GM20431 (cell line): ENCODE measurements at regions not wholly inside any gene's neighbourhood (a gene's known extent, or its start where the extent isn't known, plus 50 kb on each side); places are given as distances from the start of the nearest gene placed in this dataset.
"Not testable (repeated sequence)": the region's sequence is repeated elsewhere in the genome, so short reads cannot be mapped to it uniquely, and the experiment has no call there.

Source experiments
- in situ Hi-C: fragments of 300-500 bp; cut with MseI, MboI; formaldehyde crosslinking; loops from one replicate; pipeline ENCODE4 v1.15.0; 2020; ENCODE audit warnings: low sequenced_read_pairs; ENCODE audit not compliant: unreplicated experiment

DNA sequence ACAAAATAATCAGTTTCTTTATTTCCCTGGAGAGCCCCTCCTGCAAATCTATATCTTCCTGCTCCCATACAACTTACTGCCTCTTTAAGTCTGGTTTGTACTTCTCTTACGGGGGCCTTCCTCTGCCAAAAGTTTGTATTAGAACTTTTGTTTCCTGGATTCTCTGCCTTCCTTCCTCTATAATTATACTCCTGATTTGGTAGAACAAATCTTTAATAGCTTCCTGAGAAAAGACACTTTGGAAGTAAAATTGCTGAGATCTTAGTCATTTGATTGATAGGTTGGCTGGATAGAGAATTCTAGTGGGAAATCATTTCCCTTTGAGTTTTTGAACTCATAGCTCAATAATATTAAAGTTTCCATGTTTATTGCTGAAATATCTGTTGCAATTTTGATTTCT, 499.2 kb downstream of the RAB38 start:
- in situ Hi-C loops: no loop called here

DNA sequence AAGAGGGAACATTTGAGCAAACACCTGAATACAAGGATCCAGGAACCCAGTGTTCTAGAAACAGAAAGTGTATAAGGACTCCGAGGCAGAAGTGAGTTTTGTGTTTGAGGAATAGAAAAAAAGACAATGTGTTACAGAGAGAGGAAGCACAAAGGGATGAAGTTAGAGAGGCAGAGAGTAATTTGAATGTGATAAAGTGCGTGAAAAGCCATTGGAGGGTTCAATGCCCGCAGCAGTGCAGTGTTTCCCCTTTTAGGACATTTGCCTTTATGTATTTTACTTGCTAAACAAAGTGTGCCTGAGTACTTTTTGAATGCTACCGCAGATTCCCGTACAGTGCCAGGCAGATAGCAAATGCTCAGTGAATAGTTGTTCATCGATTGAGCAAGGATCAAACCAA, 508.5 kb downstream of the RAB38 start:
- in situ Hi-C loops: no loop called here

DNA sequence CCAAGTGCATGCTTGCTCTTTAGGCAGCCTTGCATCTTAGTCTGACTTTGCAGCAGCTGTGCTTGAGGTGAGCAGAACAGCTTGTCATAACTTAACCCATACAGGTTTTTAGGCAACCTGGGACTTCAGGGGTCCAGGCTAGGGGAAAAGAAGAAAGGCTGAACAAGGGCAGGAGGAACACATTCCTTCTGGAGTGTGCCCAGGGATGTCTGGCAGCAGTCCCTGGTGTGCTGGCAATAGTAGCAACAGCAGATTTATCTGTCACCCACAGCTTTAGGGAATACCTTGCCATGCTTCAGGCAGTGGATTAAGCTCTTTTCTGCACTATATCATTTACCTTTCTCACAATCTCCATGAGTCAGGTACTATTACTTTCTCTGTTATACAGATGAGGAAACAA, 513.0 kb downstream of the RAB38 start:
- in situ Hi-C loops: no loop called here

DNA sequence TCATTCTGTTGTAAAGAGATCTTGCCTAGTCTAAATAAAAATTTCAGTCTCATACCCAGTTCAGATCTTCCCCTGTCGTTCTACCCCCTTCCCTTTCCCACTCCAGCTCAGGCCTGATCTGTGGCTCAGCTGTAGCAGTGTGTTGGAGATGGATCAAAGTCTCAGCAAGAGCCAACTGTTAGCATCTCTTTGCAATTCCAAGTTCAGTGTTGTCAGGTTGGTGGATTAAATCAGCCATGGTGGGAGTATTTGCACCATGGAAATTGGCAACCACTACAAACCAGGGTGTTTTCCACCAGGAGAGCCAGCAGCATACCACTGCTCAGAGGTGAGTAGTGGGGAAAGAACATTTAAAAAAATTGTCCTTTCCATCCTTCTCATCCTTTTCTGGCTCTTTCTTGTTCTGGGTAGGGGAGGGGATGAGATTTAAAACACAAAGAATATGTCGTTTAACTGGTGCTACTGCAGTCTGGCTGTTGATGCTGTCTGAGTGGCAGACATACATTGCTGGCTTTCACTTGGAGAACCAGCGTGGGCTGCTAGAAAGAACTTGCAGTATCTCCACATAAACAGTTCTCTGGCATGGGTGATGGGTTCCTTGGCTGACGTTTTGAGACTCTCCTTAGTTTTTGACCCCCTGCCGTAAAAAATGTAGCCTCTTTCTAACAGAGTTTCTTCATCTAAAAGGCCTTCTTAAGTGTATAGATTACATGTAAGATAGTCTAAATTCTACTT, 514.1 kb downstream of the RAB38 start:
- in situ Hi-C loops: no loop called here

DNA sequence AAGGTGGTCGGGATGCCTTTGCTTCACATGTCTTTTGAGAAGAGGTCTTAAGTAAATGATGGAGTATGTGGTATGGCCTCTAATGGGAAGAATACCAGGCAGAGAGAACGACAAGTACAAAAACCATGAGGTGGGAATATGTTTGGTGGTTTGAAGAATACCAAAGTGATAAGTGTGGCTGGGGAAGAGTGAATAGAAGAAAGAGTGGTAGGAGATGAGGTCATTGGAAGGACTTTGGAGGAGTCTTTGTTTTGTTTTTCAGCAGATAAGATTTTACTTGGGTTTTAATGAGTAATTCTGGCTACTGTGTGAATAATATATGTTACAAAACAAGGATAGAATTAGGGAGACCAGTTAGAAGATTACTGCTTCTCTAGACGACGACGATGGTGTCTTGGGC, 515.4 kb downstream of the RAB38 start:
- in situ Hi-C loops: no loop called here

DNA sequence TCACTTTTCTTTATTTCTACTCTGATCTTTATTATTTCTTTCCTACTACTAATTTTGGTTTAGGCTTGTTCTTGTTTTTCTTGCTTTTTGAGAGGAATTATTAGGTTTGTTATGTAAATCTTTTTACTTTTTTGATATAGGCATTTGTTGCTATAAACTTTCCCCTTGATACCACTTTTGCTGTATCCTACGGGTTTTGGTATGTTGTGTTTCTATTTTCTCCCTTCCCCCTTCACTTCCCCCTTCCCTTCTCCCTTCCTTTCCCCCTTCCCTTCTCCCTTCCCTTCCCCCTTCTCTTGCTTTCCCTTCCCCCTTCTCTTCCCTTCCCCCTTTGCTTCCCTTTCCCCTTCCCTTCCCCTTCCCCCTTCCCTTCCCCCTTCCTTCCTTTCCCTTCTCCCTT, 529.6 kb downstream of the RAB38 start:
- in situ Hi-C loops: no loop called here

DNA sequence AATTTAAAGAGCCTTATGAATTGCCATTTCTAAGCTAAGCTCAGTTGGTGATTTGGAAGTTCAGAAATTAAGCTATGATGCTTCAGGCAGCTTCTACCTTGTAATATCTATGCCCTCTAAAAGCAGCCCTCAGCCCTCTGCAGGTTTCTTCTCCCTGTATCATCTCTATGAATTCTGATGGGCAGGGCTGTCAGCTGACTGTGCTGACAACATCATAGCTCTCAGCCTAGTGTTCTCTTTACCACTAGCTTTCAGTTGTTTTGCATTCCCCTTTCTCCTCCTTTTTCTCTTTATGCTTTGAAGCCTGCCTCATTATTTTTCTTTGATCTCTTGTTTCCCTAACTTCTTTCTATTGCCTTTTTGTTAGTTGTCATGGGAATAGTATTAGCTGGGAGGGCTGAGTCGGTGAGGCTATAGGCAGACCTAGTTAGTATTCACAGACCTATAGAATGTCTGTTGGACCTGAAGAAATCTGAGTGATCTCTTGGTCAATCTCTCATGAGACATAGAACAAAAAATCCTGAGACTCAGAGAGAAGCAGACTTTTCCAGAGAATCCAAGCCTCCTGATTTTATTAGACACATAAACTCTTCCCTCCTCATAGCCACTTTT, 535.4 kb downstream of the RAB38 start:
- in situ Hi-C loops: no loop called here

DNA sequence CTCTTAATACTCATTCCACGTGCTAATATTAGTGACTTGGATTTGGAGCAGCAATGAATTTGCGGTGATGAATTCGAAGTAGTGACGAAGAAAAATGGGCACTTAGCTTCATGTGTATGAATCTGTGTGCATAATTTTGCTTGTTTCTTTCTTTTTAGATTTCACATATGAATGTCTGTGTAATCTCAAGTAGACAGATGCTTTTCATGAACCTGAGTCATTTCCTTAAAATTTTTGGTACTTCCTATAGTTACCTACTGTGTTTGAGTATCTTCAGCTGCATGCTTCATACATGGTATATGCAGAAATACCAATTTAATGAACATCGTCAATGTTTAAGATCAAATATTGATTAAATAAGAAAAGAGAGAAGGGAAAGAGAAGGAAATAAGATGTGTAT, 540.2 kb downstream of the RAB38 start:
- in situ Hi-C loops: no loop called here

DNA sequence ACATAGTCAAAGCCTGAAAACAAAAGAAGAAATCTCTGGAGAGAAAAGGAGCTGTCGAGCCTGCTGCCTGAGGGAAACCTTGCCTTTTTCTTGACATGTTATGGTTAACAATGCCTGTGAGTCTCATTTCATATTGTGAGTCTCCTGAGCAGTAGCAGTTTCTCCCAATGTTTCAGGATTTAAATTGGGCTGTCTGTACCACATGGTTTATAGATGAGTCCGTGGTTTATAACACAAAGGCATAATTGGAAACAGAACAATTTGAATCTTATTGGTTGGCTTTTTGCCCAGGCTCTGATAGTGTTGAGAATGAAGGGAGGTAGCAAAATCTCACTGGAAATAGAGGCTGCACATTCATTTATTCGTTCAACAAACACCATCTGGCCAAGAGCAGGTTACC, 540.9 kb downstream of the RAB38 start:
- in situ Hi-C loops: no loop called here

DNA sequence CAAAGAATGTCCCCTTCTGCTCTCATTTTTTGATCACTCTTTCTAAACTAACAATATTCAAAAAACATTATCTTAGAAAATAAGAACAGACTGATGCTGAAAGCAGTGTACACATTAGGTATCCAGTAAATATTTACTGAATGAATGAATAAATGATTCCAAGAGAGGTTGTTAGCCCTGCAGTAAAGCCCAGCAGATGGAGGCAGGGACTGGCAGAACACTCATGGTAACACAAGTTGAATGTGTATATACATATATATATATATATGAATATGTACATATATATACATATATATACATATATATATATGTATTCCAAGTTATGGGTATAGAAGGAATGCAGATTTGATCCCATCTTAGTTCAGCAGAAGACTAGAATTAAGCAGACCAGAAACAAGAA, 546.3 kb downstream of the RAB38 start:
- in situ Hi-C loops: no loop called here

DNA sequence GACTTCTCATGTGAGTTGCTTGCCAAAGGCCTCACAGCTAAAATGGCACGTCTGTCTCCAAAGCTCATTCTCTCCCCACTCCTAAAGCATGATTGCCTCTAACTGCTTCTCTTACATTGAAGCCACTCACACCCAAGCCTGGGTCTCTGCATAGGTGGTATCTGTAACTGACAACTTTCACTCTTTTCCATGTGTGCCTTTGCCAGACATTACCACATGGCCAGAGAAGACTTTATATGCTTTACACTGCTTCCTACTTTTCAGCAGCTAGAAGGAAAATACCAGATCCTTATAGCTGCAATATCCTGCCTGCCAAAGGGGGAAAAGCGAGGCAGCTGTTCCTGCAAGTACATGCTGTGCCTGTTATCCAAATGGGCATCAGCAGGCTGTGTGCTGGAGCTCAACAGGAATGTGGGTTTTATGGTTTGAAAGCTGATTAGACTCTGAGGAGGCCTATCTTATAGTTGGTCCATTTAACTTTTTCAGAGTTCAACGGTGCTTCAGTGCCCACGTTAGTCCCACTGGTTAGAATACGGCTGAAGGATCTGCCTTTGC, 547.1 kb downstream of the RAB38 start:
- in situ Hi-C loops: no loop called here

DNA sequence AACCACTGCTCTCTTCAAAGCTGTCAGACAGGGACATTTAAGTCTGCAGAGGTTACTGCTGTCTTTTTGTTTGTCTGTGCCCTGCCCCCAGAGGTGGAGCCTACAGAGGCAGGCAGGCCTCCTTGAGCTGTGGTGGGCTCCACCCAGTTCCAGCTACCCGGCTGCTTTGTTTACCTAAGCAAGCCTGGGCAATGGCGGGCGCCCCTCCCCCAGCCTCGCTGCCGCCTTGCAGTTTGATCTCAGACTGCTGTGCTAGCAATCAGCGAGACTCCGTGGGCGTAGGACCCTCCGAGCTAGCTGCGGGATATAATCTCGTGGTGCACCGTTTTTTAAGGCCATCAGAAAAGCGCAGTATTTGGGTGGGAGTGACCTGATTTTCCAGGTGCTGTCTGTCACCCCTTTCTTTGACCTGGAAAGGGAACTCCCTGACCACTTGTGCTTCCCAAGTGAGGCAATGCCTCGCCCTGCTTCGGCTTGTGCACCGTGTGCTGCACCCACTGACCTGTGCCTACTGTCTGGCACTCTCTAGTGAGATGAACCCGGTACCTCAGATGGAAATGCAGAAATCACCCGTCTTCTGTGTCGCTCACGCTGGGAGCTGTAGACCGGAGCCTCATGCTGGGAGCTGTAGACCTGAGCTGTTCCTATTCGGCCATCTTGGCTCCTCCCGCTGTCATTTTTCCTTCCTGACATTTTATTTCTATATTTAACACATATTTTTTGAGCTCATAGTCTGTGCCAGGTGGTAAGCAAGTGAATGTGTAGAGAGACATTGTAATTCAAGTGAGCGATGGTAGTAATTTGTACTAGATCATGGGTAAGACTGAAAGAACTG, 551.5 kb downstream of the RAB38 start:
- in situ Hi-C loops: not testable (repeated sequence)

DNA sequence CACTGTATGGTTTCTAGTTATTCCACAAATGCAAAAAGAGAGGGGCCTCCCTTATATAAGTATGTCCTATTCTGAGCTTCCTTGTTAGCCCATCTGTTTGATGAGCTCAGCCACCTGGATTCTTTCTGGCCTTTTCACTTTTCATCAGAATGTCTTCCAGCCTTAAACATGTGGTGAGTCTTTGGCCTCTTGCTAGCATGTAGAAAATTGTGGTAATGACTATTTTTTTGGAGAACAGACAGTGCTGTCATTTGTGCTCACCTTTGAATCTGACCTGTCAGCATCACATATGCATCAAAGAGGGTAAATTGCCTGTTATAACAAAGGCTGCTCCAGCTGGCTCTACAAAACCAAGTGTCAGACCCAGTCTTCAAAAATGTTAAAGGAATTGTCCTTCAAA, 558.7 kb downstream of the RAB38 start:
- in situ Hi-C loops: no loop called here

DNA sequence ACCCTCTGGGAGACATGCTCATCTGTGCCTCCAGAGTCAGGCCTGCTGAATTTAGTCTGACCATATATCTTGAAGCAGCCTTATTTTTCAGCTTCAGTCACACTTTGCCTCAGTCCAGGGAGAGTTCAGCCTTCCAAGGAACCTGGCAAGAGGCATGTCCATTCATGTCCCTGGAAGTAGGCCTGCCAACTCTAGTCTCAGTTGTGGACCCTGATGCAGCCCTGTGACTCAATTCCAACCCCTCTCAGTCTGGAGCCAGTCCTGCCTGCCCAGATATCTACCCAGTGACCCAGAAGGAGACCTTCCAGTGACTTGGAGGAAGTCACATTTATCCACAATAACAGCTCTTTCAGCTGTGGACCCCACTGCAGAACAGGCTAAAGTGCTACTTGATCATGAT, 566.6 kb downstream of the TMEM135 start:
- in situ Hi-C loops: no loop called here

DNA sequence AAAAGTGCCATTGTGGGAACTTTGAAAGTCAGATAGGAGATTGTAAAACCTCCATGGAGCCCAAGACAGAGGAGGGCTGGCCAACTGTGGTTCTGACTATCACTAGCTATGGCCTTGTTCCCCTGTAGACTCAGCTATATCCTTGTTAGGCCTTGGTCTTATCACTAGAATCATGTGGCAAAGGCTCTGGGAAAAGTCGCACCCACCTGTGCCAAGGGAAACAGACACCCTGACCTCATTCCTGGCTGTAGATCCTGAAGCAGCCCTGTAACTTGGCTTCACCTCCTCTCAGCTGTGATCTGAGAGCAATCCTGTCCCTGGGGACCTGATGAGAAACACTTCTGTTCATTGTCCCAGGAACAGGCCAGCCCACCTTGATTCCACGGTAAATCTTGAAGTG, 566.2 kb downstream of the TMEM135 start:
- in situ Hi-C loops: no loop called here

DNA sequence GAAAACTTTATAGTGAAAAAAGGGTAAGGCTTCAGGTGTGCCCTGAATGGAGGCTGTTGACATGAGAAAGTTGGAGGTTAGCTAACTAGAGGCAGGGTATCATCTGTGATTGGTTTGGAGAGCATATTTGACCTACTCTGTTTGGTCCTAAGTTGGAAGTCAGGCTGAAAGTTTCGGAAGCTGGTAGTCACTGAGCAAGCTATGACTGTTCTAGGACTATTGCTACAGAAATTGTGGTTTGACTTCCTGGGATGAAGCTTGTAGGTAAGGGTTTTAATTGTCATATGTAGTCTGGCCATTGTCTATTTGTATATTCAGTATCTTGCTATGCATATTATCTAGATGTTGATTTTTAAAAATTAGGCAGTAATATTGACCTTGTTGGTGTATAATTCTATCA, 565.0 kb downstream of the TMEM135 start:
- in situ Hi-C loops: no loop called here

DNA sequence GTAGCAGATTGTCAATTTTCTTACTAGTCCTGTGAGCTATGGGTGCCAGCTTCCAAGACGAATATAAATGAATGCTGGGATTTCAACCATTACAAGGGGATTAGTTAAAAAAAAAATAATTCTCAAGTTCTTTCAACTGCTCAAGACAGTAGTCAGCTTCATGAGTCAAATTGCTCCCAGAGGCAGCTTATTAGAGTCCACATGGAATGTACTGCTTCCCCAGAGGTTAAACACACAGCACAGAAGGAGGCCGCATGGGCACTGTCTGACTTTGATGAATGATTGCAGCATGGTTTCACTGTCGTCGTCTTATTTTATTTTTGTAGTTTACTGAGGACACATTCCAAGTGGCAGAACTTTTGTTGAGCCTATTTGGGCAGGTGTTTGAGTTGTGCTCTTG, 563.2 kb downstream of the TMEM135 start:
- in situ Hi-C loops: no loop called here

DNA sequence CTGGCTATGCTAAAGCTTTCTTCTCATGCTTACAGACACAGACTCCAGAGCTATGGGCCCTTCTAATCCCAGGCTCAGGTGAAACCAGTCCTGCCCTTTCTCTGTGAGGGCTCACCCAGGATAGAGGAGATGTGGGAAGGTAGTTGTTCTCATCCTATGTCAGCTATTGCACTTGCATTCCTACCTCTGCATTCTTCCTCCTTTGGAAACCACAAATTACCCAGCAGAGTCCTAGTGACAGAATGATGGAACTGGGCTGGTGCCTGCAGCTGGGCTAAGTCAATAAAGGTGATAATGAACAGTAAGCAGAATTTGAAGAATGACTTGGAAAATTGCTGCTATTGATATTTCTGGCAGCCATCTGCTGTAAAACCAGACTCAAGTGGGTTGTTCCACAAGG, 560.0 kb downstream of the TMEM135 start:
- in situ Hi-C loops: no loop called here

DNA sequence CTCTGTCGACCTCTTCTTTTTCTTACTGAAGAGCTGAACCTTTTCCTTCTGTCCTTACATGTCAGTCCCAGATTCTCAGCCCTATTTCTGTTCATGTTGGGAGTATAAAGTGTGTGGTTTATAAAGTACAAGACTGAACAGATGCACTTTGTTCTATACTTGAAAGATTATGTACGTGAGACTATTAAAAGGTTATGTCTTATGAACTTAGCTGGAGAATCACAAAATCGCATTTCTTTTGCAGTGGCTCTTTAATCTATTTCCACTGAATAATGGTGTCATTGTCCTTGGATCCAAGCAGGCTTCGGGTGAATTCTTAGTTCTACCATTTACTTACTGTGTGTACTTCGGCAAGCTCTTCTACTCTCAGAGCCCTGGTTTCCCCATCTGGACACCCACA, 558.4 kb downstream of the TMEM135 start:
- in situ Hi-C loops: no loop called here

DNA sequence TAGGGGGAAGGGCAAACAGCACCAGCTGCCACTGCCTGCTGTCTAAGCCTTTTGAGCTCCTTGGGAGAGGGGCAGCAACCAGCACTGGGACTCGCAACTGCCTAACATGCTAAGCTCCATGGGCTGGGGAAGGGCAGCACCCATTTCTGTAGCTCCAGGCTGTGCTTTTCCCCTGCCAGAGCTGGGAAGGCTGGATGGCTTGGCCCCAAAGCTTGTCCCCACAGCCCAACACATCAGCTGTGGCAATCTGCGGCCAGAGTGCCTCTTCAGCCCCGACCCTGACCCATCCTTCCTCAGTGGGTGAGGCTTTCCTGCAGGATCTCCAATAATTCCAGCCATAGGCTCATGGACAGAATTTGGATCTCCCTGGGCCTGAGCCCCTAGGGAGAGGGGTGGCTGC, 551.3 kb downstream of the TMEM135 start:
- in situ Hi-C loops: no loop called here

DNA sequence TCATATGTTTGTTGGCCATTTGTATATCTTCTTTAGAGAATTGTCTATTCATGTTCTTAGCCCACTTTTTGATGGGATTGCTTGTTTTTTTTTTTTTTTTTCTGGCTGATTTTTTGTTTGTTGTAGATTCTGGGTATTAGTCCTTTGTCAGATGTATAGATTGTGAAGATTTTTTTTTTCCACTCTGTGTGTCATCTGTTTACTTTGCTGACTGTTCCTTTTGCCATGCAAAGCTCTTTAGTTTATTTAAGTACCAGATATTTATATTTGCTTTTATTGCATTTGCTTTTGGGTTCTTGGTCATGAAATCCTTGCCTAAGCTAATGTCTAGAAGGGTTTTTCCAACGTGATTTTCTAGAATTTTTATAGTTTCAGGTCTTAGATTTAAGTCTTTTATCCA, 547.9 kb downstream of the TMEM135 start:
- in situ Hi-C loops: not testable (repeated sequence)
